ENCODE measurements at regions not wholly inside any gene's neighbourhood (a gene's known extent, or its start where the extent isn't known, plus 50 kb on each side); places are given as distances from the start of the nearest gene placed in this dataset.

DNA sequence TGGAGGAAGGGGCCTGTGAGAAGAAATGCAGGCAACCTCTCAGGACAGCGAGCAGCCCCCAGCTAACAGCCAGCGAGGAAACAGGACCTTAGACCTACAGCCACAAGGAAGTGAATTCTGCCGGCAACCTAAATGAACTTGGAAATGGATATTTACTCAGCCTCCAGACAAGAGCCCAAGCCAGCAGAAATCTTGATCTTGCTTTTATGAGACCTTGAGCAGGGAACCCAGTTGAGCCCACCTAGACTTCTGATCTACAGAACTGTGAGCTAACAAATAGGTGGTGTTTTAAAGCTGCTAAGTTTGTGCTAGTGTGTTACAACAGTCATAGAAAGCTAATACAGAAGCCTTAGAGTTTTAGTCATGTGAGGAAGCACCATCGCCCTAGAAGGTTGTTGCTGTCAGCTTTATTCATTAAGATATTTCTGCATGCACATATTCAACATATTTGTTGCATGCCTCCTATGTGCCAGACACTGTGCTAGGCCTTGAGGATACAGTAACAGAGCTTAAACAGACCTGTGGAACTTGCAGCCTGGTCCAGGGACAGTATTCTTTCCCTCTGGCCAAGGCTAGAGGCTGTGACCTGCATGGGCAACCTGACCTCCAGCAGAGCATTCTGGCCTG lies 50.3 kb downstream of the NALF2 start:
- DNase-seq: no peak

- DNase-seq: no peak
Measured at GRCh38 chrX:69555481-69556041, 51.4 kb downstream of the NALF2 start.

DNA sequence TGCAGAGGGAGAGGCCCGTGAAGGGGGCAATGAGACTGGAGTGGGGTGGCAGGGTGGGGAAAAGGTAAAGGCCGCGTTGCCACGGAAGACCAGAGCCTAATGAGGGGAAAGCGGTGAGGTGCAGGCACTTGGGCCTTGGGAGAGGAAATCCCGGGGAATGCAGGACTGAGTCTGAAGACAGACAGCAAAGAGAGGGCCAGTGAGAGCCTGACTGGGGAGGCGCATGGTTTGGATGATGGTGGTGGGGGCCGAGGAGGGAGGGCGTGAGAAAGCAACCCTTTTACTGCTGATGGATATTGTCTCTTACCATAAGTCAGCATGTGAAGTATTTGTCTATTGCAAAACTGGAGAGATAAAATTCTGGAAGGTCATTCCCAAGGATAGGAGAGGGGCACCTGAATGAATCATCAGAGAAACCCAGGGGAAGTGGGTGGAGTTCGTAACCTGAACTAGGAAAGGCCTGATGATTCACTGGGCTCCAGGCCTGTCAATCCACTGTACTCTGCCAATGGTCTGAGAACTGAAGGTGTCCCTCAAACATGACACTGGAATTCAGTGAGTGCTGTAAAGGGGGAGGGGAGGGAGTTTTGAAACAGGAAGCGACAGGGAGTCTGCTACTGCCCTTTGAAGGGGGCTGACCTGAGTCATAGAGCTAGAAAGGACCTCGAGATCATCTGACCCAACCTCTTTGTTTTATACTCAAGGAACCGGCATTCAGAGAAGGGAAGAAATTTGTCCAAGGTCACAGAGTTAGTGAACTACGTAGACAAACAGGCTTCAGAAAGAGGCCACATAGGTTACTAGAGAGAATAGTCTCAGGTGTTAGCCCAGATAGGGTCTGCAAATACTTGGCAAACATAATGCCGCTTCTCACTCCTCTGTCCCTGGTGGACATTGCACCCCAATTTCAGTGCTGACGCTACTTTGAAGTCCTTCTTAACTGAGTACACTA lies 52.2 kb downstream of the NALF2 start:
- peak; percentile 21 for DNase-seq

- DNase-seq: no peak
Measured at GRCh38 chrX:69562904-69563578, 52.9 kb upstream of the EDA start.

DNA sequence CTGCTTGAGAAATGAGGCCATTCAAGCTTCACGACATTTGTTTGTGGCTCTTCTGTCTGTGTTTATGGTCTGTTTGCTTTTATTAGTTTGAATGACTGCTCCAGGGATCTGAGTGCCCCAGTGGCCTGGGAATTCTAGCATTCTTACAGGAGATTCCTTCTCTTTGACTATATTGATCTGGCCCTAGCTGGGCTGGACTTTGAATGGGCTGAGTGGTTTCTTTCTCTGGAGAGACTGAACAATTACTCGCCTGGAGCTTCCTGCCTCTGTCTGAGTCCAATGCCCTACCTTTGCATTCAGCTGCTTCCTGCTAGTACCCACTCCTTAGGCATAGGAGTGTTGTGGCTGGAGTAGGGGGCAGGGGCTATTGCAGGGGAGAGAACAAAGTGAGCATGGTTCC lies 51.2 kb upstream of the EDA start:
- no peak for DNase-seq

DNA sequence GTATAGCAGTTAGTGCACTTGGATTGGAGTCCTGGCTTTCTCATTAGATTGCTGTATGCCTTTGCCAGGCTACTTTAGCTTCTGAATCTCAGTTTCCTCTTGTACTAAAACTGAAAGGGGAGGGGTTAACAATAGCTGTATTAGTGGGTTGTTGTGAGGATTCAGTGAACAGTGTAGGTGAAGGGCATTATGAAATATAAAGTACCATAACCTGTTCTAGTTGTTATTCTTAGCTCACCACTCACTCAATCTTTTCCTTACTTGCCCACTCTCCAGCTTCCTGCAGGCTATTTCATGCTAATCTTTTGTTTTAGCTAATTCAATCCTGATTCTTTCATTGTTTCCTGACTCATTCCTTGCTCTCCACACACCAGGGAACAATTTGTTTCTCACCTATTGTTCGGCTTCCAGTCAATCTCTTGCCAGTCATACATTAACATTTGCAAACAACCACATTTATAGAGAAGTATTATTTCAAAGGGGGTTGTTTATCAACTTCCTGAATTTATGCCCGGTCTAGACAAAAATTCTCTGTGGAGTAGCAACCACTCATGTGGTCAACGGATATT lies 50.6 kb upstream of the EDA start:
- no peak for DNase-seq

Measured in SHP77 treated with DMSO at 0.1 percent for 48 hours (cell line).